Heart right ventricle (tissue), 16 donors: ENCODE measurements at regions not wholly inside any gene's neighbourhood (a gene's known extent, or its start where the extent isn't known, plus 50 kb on each side); places are given as distances from the start of the nearest gene placed in this dataset.

Source experiments
- ATAC-seq, 8 donors: fragments of 200-7000 bp; cut with Tn5 transposase; one replicate each; pipeline ENCODE4 v1.9.1; 2020; ENCODE audit warnings: mild to moderate bottlenecking in 8 of 8, moderate library complexity in 8 of 8, moderate number of reproducible peaks in 1 of 8
- DNase-seq, 2 donors: peaks; one replicate each; pipeline ENCODE4 v3.0.0-alpha.2; 2020
- H3K27ac ChIP-seq, 10 donors: fragments of 200-600 bp; sonication (generic) in 2 of 10; one replicate each; pipeline versions ENCODE4 v1.5.0 to v1.8.0; 2020 to 2022; ENCODE audit warnings: mild to moderate bottlenecking in 3 of 10
- H3K27me3 ChIP-seq, 7 donors: fragments of 200-600 bp; one replicate each; pipeline ENCODE4 v1.8.0; 2021 to 2022; ENCODE audit warnings: mild to moderate bottlenecking in 2 of 7
- H3K36me3 ChIP-seq, 9 donors: fragments of 200-600 bp; sonication (generic) in 1 of 9; one replicate each; pipeline versions ENCODE4 v1.5.0 to v1.8.0; 2020 to 2022; ENCODE audit warnings: mild to moderate bottlenecking in 2 of 9
- H3K4me1 ChIP-seq, 9 donors: fragments of 200-600 bp; sonication (generic) in 1 of 9; one replicate each; pipeline versions ENCODE4 v1.5.0 to v1.8.0; 2020 to 2022; ENCODE audit warnings: mild to moderate bottlenecking in 4 of 9
- H3K4me3 ChIP-seq, 10 donors: fragments of 200-600 bp; sonication (generic) in 2 of 10; one replicate each; pipeline versions ENCODE4 v1.5.0 to v1.8.0; 2020 to 2022; ENCODE audit warnings: mild to moderate bottlenecking in 7 of 10, moderate library complexity in 2 of 10
- H3K9me3 ChIP-seq, 11 donors: fragments of 200-600 bp in 10 of 11; sonication (generic) in 2 of 11; one replicate each; pipeline versions ENCODE4 v1.5.0 to v1.8.0; 2013 to 2022; ENCODE audit warnings: mild to moderate bottlenecking in 2 of 11, control low read depth in 1 of 11, moderate library complexity in 1 of 11
- WGBS, 2 donors: extraction: QIAGEN DNeasy Blood & Tissue Kit; methylation state at CpG; one replicate each; pipeline ENCODE4 v1.1.7; 2013; ENCODE audit warnings: inconsistent platforms in 1 of 2; 5-methylcytosine and 5-hydroxymethylcytosine counted together
- intact Hi-C, 10 donors: fragments of 100-400 bp; cut with DNase I; formaldehyde crosslinking; loops; one replicate each; pipeline versions ENCODE4 v1.11.1 to v1.14.2; 2022
- TF ChIP-seq, protein P1 (sequence below), 9 donors: fragments of 200-600 bp; sonication (generic) in 2 of 9; IDR thresholded peaks; one replicate each; pipeline versions ENCODE4 v1.5.0 to v1.8.0; 2021 to 2022; ENCODE audit warnings: antibody characterized with exemption in 9 of 9, mild to moderate bottlenecking in 5 of 9, moderate library complexity in 1 of 9
- donor health status: Arrhythmogenic right ventricular cardiomyopathy.
- donor health status: ischemic (EF 13 %, LVEDD 7.1; RV severe dilation, severe dysfunction).
- donor health status: healthy with polysubstance abuse.
- donor health status: DM: no; HTN: yes; CAD: no.
- donor health status: DM: no; HTN: no; CAD: no.
- donor health status: ischemic (EF 25% LVEDD 6.9; RV normal size, moderate dysfunction).
- donor health status: ischemic (EF 25% LVEDD 5.7; RV mildly dilated, moderate dysfunction).
- donor health status: healthy.
- donor health status: DM: yes; HTN: yes; CAD: no.
- donor health status: Ischemic cardiomyopathy.
- donor health status: ischemic (EF 35%, LVEDD 5.7; RV mildly dilated, moderate dysfunction).
- donor health status: nonischemic (EF 11% LVEDD 7.7; RV severe dilation, severe dysfunction).
- donor health status: DM: yes; HTN: yes; CAD: no.
- donor health status: PGD.
- donor health status: ischemic (EF 29% LVEDD 5.4; RV normal size, mild dysfunction).
- donor health status: nonischemic (EF 23%, LVEDD 6.1; RV moderate dilation, normal function).

DNA sequence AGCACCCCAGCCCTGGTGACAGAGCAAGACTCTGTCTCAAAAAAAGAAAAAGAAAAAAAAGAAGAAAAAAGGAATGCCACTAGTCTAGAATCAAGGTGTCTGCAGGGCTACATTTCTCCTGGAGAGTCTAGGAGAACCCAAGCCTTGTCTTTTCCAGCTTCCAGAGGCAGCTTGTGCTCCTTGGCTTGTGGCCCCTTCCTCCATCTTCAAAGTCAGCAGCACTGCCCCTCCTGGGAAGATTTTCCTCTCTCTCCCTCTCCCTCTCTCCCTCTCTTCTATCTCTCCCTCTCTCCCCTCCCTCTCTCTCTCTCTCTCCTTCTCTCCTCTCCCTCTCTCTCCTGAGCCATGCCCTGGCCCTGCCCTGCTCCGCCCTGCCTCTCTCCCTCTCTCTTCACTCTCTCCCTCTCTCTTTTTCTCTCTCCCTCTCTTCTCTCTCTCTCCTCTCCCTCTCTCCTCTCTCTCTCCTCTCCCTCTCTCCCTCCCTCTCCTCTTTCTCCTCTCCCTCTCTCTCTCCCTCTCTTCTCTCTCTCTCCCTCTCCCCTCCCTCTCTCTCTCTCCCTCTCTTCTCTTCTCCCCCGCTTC lies 97.7 kb upstream of the FGF3 start:
- H3K4me1 ChIP-seq: peaks cover 13 to 37% (median 32%) of the 10 kb centered on the region in 9 donors
- TF ChIP-seq, protein P1, sequence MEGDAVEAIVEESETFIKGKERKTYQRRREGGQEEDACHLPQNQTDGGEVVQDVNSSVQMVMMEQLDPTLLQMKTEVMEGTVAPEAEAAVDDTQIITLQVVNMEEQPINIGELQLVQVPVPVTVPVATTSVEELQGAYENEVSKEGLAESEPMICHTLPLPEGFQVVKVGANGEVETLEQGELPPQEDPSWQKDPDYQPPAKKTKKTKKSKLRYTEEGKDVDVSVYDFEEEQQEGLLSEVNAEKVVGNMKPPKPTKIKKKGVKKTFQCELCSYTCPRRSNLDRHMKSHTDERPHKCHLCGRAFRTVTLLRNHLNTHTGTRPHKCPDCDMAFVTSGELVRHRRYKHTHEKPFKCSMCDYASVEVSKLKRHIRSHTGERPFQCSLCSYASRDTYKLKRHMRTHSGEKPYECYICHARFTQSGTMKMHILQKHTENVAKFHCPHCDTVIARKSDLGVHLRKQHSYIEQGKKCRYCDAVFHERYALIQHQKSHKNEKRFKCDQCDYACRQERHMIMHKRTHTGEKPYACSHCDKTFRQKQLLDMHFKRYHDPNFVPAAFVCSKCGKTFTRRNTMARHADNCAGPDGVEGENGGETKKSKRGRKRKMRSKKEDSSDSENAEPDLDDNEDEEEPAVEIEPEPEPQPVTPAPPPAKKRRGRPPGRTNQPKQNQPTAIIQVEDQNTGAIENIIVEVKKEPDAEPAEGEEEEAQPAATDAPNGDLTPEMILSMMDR (IDR thresholded peaks at IDR 0.05): no peak
- H3K9me3 ChIP-seq: peaks cover 0 to 5% (median 0%) of the 10 kb centered on the region in 11 donors
- peak overlapping the region in 8 of 10 donors; percentile 66 to 92 (median 82) for H3K27ac ChIP-seq
- WGBS, 2 donors: 45 to 94% methylated on average over 1 to 2 of the region's 2 CpGs
- no peak for ATAC-seq
- no peak overlapping the region for H3K4me3 ChIP-seq
- H3K36me3 ChIP-seq: no peaks in the 10 kb centered on the region
- intact Hi-C loops: loop anchor here in 5 of 10 donors (5.0 to 10.0 kb wide), 5 partner anchors 158 to 195 kb away; partner anchors contain the start of gene ANO1 (in 3 of the 5)
- peaks cover 0 to 18% (median 0%) of the 10 kb centered on the region in 7 donors for H3K27me3 ChIP-seq
- no peak for DNase-seq

DNA sequence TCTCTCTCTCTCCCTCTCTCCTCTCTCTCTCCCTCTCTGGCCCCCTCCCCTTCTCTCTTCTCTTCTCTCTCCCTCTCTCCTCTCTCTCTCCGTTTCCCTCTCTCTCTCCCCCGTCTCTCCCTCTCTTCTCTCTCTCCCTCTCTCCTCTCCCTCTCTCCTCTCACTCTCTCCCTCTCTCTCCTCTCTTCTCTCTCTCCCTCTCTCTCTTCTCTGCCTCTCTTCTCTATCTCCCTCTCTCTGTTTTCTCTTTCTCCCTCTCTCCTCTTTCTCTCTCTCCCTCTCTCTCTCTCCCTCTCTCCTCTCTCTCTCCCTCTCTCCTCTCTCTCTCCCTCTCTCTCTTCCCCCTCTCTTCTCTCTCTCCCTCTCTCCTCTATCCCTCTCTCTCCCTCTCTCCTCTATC lies 98.3 kb upstream of the FGF3 start:
- no peaks in the 10 kb centered on the region for H3K36me3 ChIP-seq
- DNase-seq: no peak
- peak overlapping the region in 3 of 10 donors; percentile 13 to 86 (median 67) for H3K27ac ChIP-seq
- no peak overlapping the region for H3K4me3 ChIP-seq
- intact Hi-C loops: loop anchor here in 5 of 10 donors (5.0 to 10.0 kb wide), 5 partner anchors 157 to 195 kb away; partner anchors contain the start of gene ANO1 (in 3 of the 5)
- H3K4me1 ChIP-seq: peaks cover 13 to 37% (median 32%) of the 10 kb centered on the region in 9 donors
- no peak for ATAC-seq
- TF ChIP-seq, protein P1 (IDR thresholded peaks at IDR 0.05): no peak
- 49 to 68% methylated on average over 2 of the region's 2 CpGs for WGBS, 2 donors
- peaks cover 0 to 17% (median 0%) of the 10 kb centered on the region in 7 donors for H3K27me3 ChIP-seq
- H3K9me3 ChIP-seq: peaks cover 0 to 5% (median 0%) of the 10 kb centered on the region in 11 donors

- intact Hi-C loops: loop anchor here in 9 of 10 donors (2.0 to 10.0 kb wide), 9 partner anchors 156 to 278 kb away; partner anchors contain the start of gene ANO1 (in 3 of the 9)
- Histone ChIP-seq H3K27me3 (peaks cover 0 to 15% (median 0%) of the 10 kb centered on the region in 7 donors), H3K36me3 (no peaks in the 10 kb centered on the region), H3K9me3 (peaks cover 0 to 5% (median 0%) of the 10 kb centered on the region in 11 donors), H3K27ac (peak overlapping the region in 9 of 10 donors; percentile 2 to 80 (median 56)), H3K4me1 (peaks cover 13 to 37% (median 32%) of the 10 kb centered on the region in 9 donors), H3K4me3 (peak overlapping the region in 2 of 10 donors; percentile 9 to 33)
- TF ChIP-seq, protein P1 (IDR thresholded peaks at IDR 0.05): no peak
- ATAC-seq (peak in 5 of 8 donors; percentile 20 to 70 (median 61)), DNase-seq (peak in 1 of 2 donors; percentile 64)
- 41 to 50% methylated on average over 35 to 38 of the region's 38 CpGs for WGBS, 2 donors
Measured at GRCh38 chr11:69918231-69918937, 99.2 kb upstream of the FGF3 start.

- H3K4me1 ChIP-seq: peaks cover 13 to 37% (median 32%) of the 10 kb centered on the region in 9 donors
- H3K27ac ChIP-seq: peak overlapping the region in 9 of 10 donors; percentile 2 to 80 (median 56)
- TF ChIP-seq, protein P1 (IDR thresholded peaks at IDR 0.05): peak; percentile 89 to 99 (median 96)
- intact Hi-C loops: loop anchor here in 9 of 10 donors (1.0 to 10.0 kb wide), 10 partner anchors 156 to 278 kb away; partner anchors contain the start of gene ANO1 (in 3 of the 9)
- peak overlapping the region in 3 of 10 donors; percentile 2 to 33 (median 9) for H3K4me3 ChIP-seq
- peaks cover 0 to 21% (median 4%) of the 10 kb centered on the region in 7 donors for H3K27me3 ChIP-seq
- peaks cover 0 to 5% (median 0%) of the 10 kb centered on the region in 11 donors for H3K9me3 ChIP-seq
- no peaks in the 10 kb centered on the region for H3K36me3 ChIP-seq
- WGBS, 2 donors: 34 to 35% methylated on average over 32 of the region's 32 CpGs
- peak; percentile 63 to 79 (median 72) for ATAC-seq
- DNase-seq: peak; percentile 80 to 86
Measured at GRCh38 chr11:69918938-69919650, 99.9 kb upstream of the FGF3 start.
